Tibial artery (tissue), 4 donors: ENCODE measurements at regions not wholly inside any gene's neighbourhood (a gene's known extent, or its start where the extent isn't known, plus 50 kb on each side); places are given as distances from the start of the nearest gene placed in this dataset.

ENCODE experiments used
- DNase-seq, 2 donors: peaks; one replicate each; pipeline ENCODE4 v3.0.0-alpha.2; 2019
- H3K27ac ChIP-seq, 2 donors: fragments of 200-600 bp; sonication (generic) in 1 of 2; 1 replicate in 1 of 2; 2 replicates in 1 of 2; pipeline ENCODE4 v1.5.1; 2018 to 2019; ENCODE audit warnings: mild to moderate bottlenecking in 1 of 2
- H3K27me3 ChIP-seq, 2 donors: fragments of 200-600 bp; sonication (generic) in 1 of 2; one replicate each; pipeline versions ENCODE4 v1.5.1 to v1.6.0; 2016 to 2019
- H3K36me3 ChIP-seq, 3 donors: fragments of 200-600 bp; sonication (generic) in 2 of 3; one replicate each; pipeline ENCODE4 v1.5.1; 2016 to 2019; ENCODE audit warnings: mild to moderate bottlenecking in 2 of 3
- H3K4me1 ChIP-seq, 4 donors: fragments of 200-600 bp; sonication (generic) in 2 of 4; 1 replicate in 3 of 4; 2 replicates in 1 of 4; pipeline ENCODE4 v1.5.1; 2016 to 2019
- H3K4me3 ChIP-seq, 2 donors: fragments of 200-600 bp; sonication (generic) in 1 of 2; 1 replicate in 1 of 2; 2 replicates in 1 of 2; pipeline ENCODE4 v1.5.1; 2018 to 2019; ENCODE audit warnings: mild to moderate bottlenecking in 2 of 2
- H3K9me3 ChIP-seq, 3 donors: fragments of 200-600 bp; sonication (generic) in 1 of 3; one replicate each; pipeline ENCODE4 v1.5.1; 2016 to 2019
- CTCF ChIP-seq, 2 experiments: fragments of 200-600 bp in 1 of 2; fragments of 450-650 bp in 1 of 2; IDR thresholded peaks; one replicate each; pipeline ENCODE4 v1.5.1; 2017 to 2019; ENCODE audit warnings: antibody characterized with exemption in 2 of 2, mild to moderate bottlenecking in 1 of 2, moderate library complexity in 1 of 2
- intact Hi-C: fragments of 100-400 bp; cut with DNase I; formaldehyde crosslinking; loops from one replicate; pipeline ENCODE4 v1.15.0; 2023; ENCODE audit warnings: low total_unique reads

GRCh38 chr5:143730112-143730801 lies 81.7 kb upstream of the HMHB1 start:
- H3K36me3 ChIP-seq: no peaks in the 10 kb centered on the region
- no peak overlapping the region for H3K27ac ChIP-seq
- no peaks in the 10 kb centered on the region for H3K27me3 ChIP-seq
- H3K9me3 ChIP-seq: no peaks in the 10 kb centered on the region
- DNase-seq: no peak
- TF ChIP-seq CTCF (IDR thresholded peaks at IDR 0.05): no peak
- no peak overlapping the region for H3K4me3 ChIP-seq
- intact Hi-C loops: no loop called here
- H3K4me1 ChIP-seq: peaks cover 0 to 13% (median 0%) of the 10 kb centered on the region in 4 donors

- intact Hi-C loops: no loop called here
- H3K27ac ChIP-seq: no peak overlapping the region
- no peak overlapping the region for H3K4me3 ChIP-seq
- peaks cover 0 to 13% (median 0%) of the 10 kb centered on the region in 4 donors for H3K4me1 ChIP-seq
- no peaks in the 10 kb centered on the region for H3K27me3 ChIP-seq
- H3K9me3 ChIP-seq: no peaks in the 10 kb centered on the region
- no peak for TF ChIP-seq CTCF (IDR thresholded peaks at IDR 0.05)
- no peak for DNase-seq
- no peaks in the 10 kb centered on the region for H3K36me3 ChIP-seq
These were observed 82.5 kb upstream of the HMHB1 start for GRCh38 chr5:143729334-143729946.

- no peak for TF ChIP-seq CTCF (IDR thresholded peaks at IDR 0.05)
- Histone ChIP-seq H3K4me3 (no peak overlapping the region), H3K9me3 (peaks cover 0 to 4% (median 0%) of the 10 kb centered on the region in 3 donors), H3K27me3 (no peaks in the 10 kb centered on the region), H3K27ac (no peak overlapping the region), H3K4me1 (no peaks in the 10 kb centered on the region), H3K36me3 (no peaks in the 10 kb centered on the region)
- intact Hi-C loops: no loop called here
- no peak for DNase-seq
These were observed 88.8 kb upstream of the HMHB1 start for GRCh38 chr5:143723159-143723558.

GRCh38 chr5:143721925-143722324 lies 90.0 kb upstream of the HMHB1 start:
- Histone ChIP-seq H3K27me3 (no peaks in the 10 kb centered on the region), H3K4me3 (no peak overlapping the region), H3K4me1 (peaks cover 0 to 7% (median 0%) of the 10 kb centered on the region in 4 donors), H3K9me3 (peaks cover 0 to 4% (median 0%) of the 10 kb centered on the region in 3 donors), H3K36me3 (no peaks in the 10 kb centered on the region), H3K27ac (no peak overlapping the region)
- intact Hi-C loops: no loop called here
- no peak for DNase-seq
- TF ChIP-seq CTCF (IDR thresholded peaks at IDR 0.05): no peak

GRCh38 chr5:143720689-143721088 lies 91.3 kb upstream of the HMHB1 start:
- TF ChIP-seq CTCF (IDR thresholded peaks at IDR 0.05): no peak
- no peak overlapping the region for H3K27ac ChIP-seq
- no peaks in the 10 kb centered on the region for H3K27me3 ChIP-seq
- intact Hi-C loops: no loop called here
- H3K36me3 ChIP-seq: no peaks in the 10 kb centered on the region
- DNase-seq: no peak
- H3K4me3 ChIP-seq: no peak overlapping the region
- peaks cover 0 to 7% (median 0%) of the 10 kb centered on the region in 4 donors for H3K4me1 ChIP-seq
- peaks cover 0 to 4% (median 0%) of the 10 kb centered on the region in 3 donors for H3K9me3 ChIP-seq
